ENCODE measurements at regions not wholly inside any gene's neighbourhood (a gene's known extent, or its start where the extent isn't known, plus 50 kb on each side); places are given as distances from the start of the nearest gene placed in this dataset.

DNA sequence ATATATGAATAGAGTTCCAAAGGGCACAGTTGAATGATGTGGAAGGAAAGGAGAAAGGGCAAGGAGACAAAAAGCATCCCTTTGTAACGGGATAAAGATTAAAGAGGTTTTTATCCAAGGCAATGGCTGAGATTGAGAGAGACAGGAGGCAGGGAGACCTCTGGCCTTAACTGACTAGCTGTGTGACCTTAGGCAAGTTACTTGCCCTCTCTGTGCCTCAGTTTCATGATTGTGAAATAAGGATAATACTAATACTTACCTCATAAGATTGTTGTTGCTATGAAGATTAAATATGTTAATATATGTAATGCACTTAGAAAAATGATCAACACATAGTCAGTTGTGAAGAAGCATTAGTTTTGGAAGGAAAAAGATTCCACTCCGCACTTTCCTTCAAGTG is 130.2 kb upstream of the EEA1 start:
- TF ChIP-seq, protein P1, sequence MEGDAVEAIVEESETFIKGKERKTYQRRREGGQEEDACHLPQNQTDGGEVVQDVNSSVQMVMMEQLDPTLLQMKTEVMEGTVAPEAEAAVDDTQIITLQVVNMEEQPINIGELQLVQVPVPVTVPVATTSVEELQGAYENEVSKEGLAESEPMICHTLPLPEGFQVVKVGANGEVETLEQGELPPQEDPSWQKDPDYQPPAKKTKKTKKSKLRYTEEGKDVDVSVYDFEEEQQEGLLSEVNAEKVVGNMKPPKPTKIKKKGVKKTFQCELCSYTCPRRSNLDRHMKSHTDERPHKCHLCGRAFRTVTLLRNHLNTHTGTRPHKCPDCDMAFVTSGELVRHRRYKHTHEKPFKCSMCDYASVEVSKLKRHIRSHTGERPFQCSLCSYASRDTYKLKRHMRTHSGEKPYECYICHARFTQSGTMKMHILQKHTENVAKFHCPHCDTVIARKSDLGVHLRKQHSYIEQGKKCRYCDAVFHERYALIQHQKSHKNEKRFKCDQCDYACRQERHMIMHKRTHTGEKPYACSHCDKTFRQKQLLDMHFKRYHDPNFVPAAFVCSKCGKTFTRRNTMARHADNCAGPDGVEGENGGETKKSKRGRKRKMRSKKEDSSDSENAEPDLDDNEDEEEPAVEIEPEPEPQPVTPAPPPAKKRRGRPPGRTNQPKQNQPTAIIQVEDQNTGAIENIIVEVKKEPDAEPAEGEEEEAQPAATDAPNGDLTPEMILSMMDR (conservative IDR thresholded peaks at IDR 0.05 in 1 of 2, IDR thresholded peaks at IDR 0.05 in 1 of 2; ENCODE audit: low read depth in 1 of 2, low read length in 2 of 2): no peak
- no peak for TF ChIP-seq EZH2 (IDR thresholded peaks at IDR 0.05; ENCODE audit: low read length, missing control alignments)
